NCI-H345 (cell line): ENCODE measurements at regions not wholly inside any gene's neighbourhood (a gene's known extent, or its start where the extent isn't known, plus 50 kb on each side); places are given as distances from the start of the nearest gene placed in this dataset.
"Not testable (repeated sequence)": the region's sequence is repeated elsewhere in the genome, so short reads cannot be mapped to it uniquely, and the experiment has no call there.

Experiments
- DNase-seq: peaks from one replicate; lab custom pipeline; 2025; lab: John Stamatoyannopoulos, UW

- DNase-seq: peak; percentile 94
Observed at GRCh38 chr9:78972303-78972999, 599.3 kb upstream of the TLE4 start.

GRCh38 chr9:78973907-78974306, 597.9 kb upstream of the TLE4 start:
- DNase-seq: peak; percentile 64

- no peak for DNase-seq
Observed at GRCh38 chr9:78982849-78983248, 588.9 kb upstream of the TLE4 start.

GRCh38 chr9:78985084-78985738, 586.6 kb upstream of the TLE4 start:
- DNase-seq: peak; percentile 30

GRCh38 chr9:78986446-78986845, 585.3 kb upstream of the TLE4 start:
- DNase-seq: no peak

- no peak for DNase-seq
Observed at GRCh38 chr9:78989031-78989658, 582.6 kb upstream of the TLE4 start.

- DNase-seq: no peak
Observed at GRCh38 chr9:78994471-78994870, 577.3 kb upstream of the TLE4 start.

GRCh38 chr9:78994974-78995373, 576.8 kb upstream of the TLE4 start:
- not testable (repeated sequence) for DNase-seq

GRCh38 chr9:78997296-78997695, 574.5 kb upstream of the TLE4 start:
- no peak for DNase-seq

GRCh38 chr9:79000230-79001002, 571.3 kb upstream of the TLE4 start:
- DNase-seq: no peak

GRCh38 chr9:79001012-79001411, 570.8 kb upstream of the TLE4 start:
- DNase-seq: no peak

- DNase-seq: no peak
Observed at GRCh38 chr9:79003514-79003913, 568.3 kb upstream of the TLE4 start.

GRCh38 chr9:79004032-79004431, 567.7 kb upstream of the TLE4 start:
- no peak for DNase-seq

- DNase-seq: no peak
Observed at GRCh38 chr9:79006546-79006945, 565.2 kb upstream of the TLE4 start.

GRCh38 chr9:79007701-79008483, 563.9 kb upstream of the TLE4 start:
- no peak for DNase-seq

- DNase-seq: no peak
Observed at GRCh38 chr9:79008916-79009315, 562.8 kb upstream of the TLE4 start.

- no peak for DNase-seq
Observed at GRCh38 chr9:79011461-79011860, 560.3 kb upstream of the TLE4 start.

- no peak for DNase-seq
Observed at GRCh38 chr9:79012561-79012960, 559.2 kb upstream of the TLE4 start.

GRCh38 chr9:79013715-79014610, 557.8 kb upstream of the TLE4 start:
- DNase-seq: no peak

GRCh38 chr9:79014929-79015699, 556.7 kb upstream of the TLE4 start:
- peak; percentile 28 for DNase-seq
